OCI-LY1 (cell line): ENCODE measurements at regions not wholly inside any gene's neighbourhood (a gene's known extent, or its start where the extent isn't known, plus 50 kb on each side); places are given as distances from the start of the nearest gene placed in this dataset.

ENCODE experiments used
- H2AFZ ChIP-seq: fragments of 200-600 bp; sonication (generic), shearing (Covaris generic); 2 replicates; pipeline ENCODE4 v1.6.0; 2014; ENCODE audit warnings: antibody characterized with exemption, mild to moderate bottlenecking, low read length
- H3F3A ChIP-seq: fragments of 200-600 bp; sonication (generic), shearing (Covaris generic); 2 replicates; pipeline ENCODE4 v1.6.0; 2014; ENCODE audit warnings: mild to moderate bottlenecking, antibody characterized with exemption, low read length, moderate library complexity; ENCODE audit not compliant: insufficient read depth
- H3K27ac ChIP-seq: fragments of 200-600 bp; sonication (generic); 2 replicates; pipeline ENCODE4 v1.5.1; 2014; ENCODE audit warnings: low read length, mixed run types, mild to moderate bottlenecking, low read depth; ENCODE audit not compliant: poor library complexity, severe bottlenecking
- H3K27me3 ChIP-seq: fragments of 200-600 bp; sonication (generic); 2 replicates; pipeline ENCODE4 v1.6.0; 2014; ENCODE audit warnings: antibody characterized with exemption, mild to moderate bottlenecking, low read length, moderate library complexity; ENCODE audit not compliant: insufficient read depth
- H3K36me3 ChIP-seq: fragments of 200-600 bp; sonication (generic); 2 replicates; pipeline ENCODE4 v1.6.1; 2014; ENCODE audit warnings: mild to moderate bottlenecking, antibody characterized with exemption, low read length, moderate library complexity, mixed read lengths; ENCODE audit not compliant: insufficient read depth
- H3K4me1 ChIP-seq: fragments of 200-600 bp; sonication (generic); 2 replicates; pipeline ENCODE4 v1.5.1; 2014; ENCODE audit warnings: mild to moderate bottlenecking, low read length, moderate library complexity; ENCODE audit not compliant: insufficient read depth, severe bottlenecking
- H3K4me2 ChIP-seq: fragments of 200-600 bp; sonication (generic), shearing (Covaris generic); 2 replicates; pipeline ENCODE4 v1.6.1; 2014; ENCODE audit warnings: low read length
- H3K4me3 ChIP-seq: fragments of 200-600 bp; sonication (generic); 2 replicates; pipeline ENCODE4 v1.5.1; 2014; ENCODE audit warnings: low read length, low read depth, mild to moderate bottlenecking, mixed read lengths; ENCODE audit not compliant: poor library complexity, severe bottlenecking
- H3K79me2 ChIP-seq: fragments of 200-600 bp; shearing (Covaris generic); 2 replicates; pipeline ENCODE4 v1.6.1; 2016; ENCODE audit warnings: mixed run types, low read length, mixed read lengths; ENCODE audit not compliant: insufficient read depth
- H3K9ac ChIP-seq: fragments of 200-600 bp; sonication (generic), shearing (Covaris generic); 2 replicates; pipeline ENCODE4 v1.6.1; 2014; ENCODE audit warnings: mild to moderate bottlenecking, low read length, mixed read lengths
- H3K9me2 ChIP-seq: fragments of 200-600 bp; sonication (generic), shearing (Covaris generic); 2 replicates; pipeline ENCODE4 v1.6.1; 2014; ENCODE audit warnings: low read depth, mild to moderate bottlenecking, low read length, mixed read lengths
- H3K9me3 ChIP-seq: fragments of 200-600 bp; shearing (Covaris generic); 2 replicates; pipeline ENCODE4 v1.6.1; 2014; ENCODE audit warnings: low read length, mixed read lengths
- H4K20me1 ChIP-seq: fragments of 200-600 bp; sonication (generic), shearing (Covaris generic); 2 replicates; pipeline ENCODE4 v1.6.0; 2016; ENCODE audit warnings: mild to moderate bottlenecking, low read length; ENCODE audit not compliant: insufficient read depth
- EZH2 ChIP-seq: fragments of 200-600 bp; sonication (generic), shearing (Covaris generic); IDR thresholded peaks from 2 replicates; pipeline ENCODE4 v1.8.0; 2017; ENCODE audit warnings: borderline replicate concordance, mixed run types, mild to moderate bottlenecking, antibody characterized with exemption, low read length, moderate library complexity, mixed read lengths
- TF ChIP-seq, protein P1 (sequence below): fragments of 200-600 bp; sonication (generic), shearing (Covaris generic); IDR thresholded peaks from 2 replicates; pipeline ENCODE4 v1.5.1; 2017; ENCODE audit warnings: mild to moderate bottlenecking, antibody characterized with exemption, low read length, moderate library complexity, mixed read lengths

DNA sequence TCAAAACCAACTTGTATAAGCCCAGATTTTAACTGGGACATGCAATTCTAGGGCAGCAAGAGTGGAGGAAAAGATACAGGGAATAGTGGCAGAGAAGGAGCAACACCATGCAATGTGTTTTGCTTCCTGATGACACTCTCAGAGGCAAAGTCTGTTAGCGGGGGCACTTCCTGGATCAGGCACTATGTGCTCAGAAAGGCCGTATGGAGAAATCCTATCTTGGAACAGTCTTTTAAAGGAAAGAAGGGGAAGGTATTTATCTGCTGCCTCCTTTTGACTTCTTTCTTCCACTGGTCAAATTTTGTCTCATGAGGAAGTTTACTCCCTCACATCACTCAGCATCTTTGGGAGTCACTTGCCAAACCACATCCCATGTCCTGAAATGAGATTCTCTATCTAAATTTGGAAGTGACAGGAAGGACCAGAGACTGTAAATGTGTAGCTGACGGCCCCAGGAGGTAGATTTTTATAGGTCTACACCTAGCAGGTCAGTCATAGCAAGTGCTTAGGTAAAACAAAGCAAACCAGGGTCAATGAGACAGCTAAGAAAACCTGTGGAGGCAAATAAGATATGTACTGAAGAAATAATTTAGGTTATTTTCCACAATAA is 91.7 kb upstream of the ELOVL5 start:
- Histone ChIP-seq H2AFZ (no peak overlapping the region), H4K20me1 (no peaks in the 10 kb centered on the region), H3F3A (no peaks in the 10 kb centered on the region), H3K79me2 (no peaks in the 10 kb centered on the region), H3K27me3 (no peaks in the 10 kb centered on the region; the same call in 1 of the 2 replicates), H3K36me3 (no peaks in the 10 kb centered on the region), H3K4me1 (no peaks in the 10 kb centered on the region), H3K4me3 (no peak overlapping the region), H3K9ac (no peak overlapping the region), H3K9me3 (no peaks in the 10 kb centered on the region), H3K4me2 (no peak overlapping the region), H3K27ac (no peak overlapping the region), H3K9me2 (no peaks in the 10 kb centered on the region)
- TF ChIP-seq, protein P1, sequence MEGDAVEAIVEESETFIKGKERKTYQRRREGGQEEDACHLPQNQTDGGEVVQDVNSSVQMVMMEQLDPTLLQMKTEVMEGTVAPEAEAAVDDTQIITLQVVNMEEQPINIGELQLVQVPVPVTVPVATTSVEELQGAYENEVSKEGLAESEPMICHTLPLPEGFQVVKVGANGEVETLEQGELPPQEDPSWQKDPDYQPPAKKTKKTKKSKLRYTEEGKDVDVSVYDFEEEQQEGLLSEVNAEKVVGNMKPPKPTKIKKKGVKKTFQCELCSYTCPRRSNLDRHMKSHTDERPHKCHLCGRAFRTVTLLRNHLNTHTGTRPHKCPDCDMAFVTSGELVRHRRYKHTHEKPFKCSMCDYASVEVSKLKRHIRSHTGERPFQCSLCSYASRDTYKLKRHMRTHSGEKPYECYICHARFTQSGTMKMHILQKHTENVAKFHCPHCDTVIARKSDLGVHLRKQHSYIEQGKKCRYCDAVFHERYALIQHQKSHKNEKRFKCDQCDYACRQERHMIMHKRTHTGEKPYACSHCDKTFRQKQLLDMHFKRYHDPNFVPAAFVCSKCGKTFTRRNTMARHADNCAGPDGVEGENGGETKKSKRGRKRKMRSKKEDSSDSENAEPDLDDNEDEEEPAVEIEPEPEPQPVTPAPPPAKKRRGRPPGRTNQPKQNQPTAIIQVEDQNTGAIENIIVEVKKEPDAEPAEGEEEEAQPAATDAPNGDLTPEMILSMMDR, result no peak
- TF ChIP-seq EZH2, result no peak

DNA sequence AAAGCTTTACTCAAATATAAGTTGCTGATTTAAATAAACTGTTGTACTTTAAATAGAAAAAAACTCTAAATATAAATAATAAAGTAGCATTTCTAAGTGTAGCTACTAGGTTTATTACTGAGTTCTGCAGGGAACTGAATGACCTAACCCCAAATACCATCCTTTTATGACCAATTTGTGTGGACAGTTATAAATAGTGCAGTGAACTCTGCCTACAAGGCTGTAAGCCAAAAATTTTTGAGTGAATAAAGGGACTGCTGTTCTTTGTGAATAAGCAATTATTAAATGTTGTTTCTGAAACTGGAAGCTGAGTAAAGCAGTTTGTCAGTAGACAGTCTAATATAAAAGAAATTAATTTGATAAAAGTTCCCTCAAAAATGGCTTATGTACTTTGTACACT is 90.8 kb upstream of the ELOVL5 start:
- Histone ChIP-seq H3K27ac (no peak overlapping the region), H3K9me3 (no peaks in the 10 kb centered on the region), H3K36me3 (no peaks in the 10 kb centered on the region), H3K4me2 (no peak overlapping the region), H3K4me1 (no peaks in the 10 kb centered on the region), H3K79me2 (no peaks in the 10 kb centered on the region), H3K9ac (no peak overlapping the region), H3F3A (no peaks in the 10 kb centered on the region), H4K20me1 (no peaks in the 10 kb centered on the region), H3K9me2 (no peaks in the 10 kb centered on the region), H3K4me3 (no peak overlapping the region), H3K27me3 (no peaks in the 10 kb centered on the region; the same call in 1 of the 2 replicates), H2AFZ (no peak overlapping the region)
- TF ChIP-seq, protein P1, result no peak
- no peak for TF ChIP-seq EZH2

DNA sequence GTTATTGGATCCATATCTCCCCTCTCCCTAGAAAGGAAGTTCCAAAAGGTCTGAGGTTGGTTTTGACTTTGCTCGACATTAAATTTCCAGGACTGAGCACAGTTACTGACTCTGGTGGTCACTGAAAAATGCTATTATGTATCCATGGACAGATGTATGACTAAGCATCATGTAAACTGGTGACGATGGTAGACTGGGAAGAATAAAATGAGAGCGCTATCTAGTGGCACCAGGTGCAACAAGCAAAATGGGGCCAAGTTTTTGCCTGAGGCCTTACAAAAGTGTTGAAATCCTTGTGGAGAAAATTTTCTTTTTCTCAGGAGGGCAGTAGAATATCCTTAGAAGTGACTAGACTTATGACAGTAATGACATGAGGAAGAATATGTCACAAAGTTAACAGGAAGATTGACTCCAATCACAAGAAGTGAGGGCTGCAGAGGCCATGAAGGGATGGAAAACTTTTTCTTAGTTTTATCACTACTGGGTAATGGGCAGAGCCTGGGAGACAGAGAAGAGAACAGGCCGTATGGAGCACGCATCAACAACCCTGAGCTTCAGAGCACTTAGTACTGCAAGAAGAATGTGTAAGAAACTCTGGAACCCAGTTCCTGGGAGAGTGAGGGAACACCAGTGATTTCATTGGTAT is 88.9 kb upstream of the ELOVL5 start:
- Histone ChIP-seq H3K9me2 (no peaks in the 10 kb centered on the region), H4K20me1 (no peaks in the 10 kb centered on the region), H3K4me3 (no peak overlapping the region), H2AFZ (no peak overlapping the region), H3K4me1 (no peaks in the 10 kb centered on the region), H3K27me3 (no peaks in the 10 kb centered on the region), H3K27ac (no peak overlapping the region), H3K4me2 (no peak overlapping the region), H3K9me3 (no peaks in the 10 kb centered on the region), H3F3A (no peaks in the 10 kb centered on the region), H3K36me3 (no peaks in the 10 kb centered on the region), H3K79me2 (no peaks in the 10 kb centered on the region), H3K9ac (no peak overlapping the region)
- TF ChIP-seq EZH2, result no peak
- TF ChIP-seq, protein P1, result peak; percentile 96
